Left hindlimb (tissue), 1 donor: ENCODE measurements at regions not wholly inside any gene's neighbourhood (a gene's known extent, or its start where the extent isn't known, plus 50 kb on each side); places are given as distances from the start of the nearest gene placed in this dataset.
"Not testable (repeated sequence)": the region's sequence is repeated elsewhere in the genome, so short reads cannot be mapped to it uniquely, and the experiment has no call there.

Experiments used
- DNase-seq: peaks from one replicate; pipeline ENCODE4 v3.0.0-alpha.2; 2018

GRCh38 chr3:32632533-32633265 is 52.3 kb upstream of the CNOT10 start:
- DNase-seq = no peak

GRCh38 chr3:32630266-32630665 is 54.7 kb upstream of the CNOT10 start:
- no peak for DNase-seq

DNA sequence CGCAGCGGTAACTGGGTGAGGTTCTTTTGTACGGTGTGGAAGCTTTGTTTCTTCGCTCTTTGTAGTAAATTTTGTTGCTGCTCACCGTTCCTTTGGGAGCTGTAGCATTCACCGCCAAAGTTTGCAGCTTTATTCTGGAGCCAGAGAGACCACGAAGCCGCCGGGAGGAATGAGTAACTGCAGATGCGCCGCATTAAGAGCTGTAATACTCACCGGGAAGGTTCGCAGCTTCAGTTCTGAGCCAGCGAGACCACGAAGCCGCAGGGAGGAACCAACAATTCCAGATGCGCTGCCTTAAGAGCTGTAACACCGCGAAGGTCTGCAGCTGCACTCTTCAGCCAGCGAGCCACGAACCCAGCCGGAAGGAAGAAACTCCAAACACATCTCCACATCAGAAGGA is 56.0 kb upstream of the DYNC1LI1 start:
- peak; percentile 60 for DNase-seq

DNA sequence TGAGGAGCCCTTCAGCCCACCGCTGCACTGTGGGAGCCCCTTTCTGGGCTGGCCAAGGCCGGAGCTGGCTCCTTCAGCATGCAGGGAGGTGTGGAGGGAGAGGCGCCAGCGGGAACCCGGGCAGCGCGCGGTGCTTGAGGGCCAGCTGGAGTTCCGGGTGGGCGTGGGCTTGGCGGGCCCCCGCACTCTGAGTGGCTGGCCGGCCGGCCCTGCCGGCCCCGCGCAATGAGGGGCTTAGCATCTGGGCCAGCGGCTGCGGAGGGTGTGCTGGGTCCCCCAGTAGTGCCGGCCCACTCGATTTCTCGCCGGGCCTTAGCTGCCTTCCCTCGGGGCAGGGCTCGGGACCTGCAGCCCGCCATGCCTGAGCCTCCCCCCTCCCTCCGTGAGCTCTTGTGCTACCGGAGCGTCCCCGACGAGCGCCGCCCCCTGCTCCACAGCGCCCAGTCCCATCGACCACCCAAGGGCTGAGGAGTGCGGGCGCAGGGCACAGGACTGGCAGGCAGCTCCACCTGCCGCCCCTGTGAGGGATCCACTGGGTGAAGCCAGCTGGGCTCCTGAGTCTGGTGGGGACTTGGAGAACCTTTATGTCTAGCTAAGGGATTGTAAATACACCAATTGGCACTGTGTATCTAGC is 55.0 kb upstream of the DYNC1LI1 start:
- not testable (repeated sequence) for DNase-seq

DNA sequence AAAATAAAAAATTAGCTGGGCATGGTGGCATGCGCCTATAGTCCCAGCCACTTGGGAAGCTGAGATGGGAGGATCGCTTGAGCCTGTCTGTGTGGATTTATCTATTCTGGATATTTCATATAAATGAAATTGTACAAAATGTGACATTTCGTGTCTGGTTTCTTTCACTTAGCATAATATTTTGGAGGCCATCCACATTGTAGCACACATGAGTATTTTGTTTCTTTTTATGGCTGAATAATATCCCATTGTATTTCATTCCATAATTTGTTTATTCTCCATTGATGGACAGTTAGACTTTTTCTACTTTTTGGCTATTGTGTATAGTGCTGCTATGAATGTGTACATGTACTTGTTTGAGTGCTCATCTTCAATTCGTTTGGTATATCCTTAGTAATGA is 52.9 kb upstream of the DYNC1LI1 start:
- no peak for DNase-seq

- no peak for DNase-seq
These were observed 50.8 kb upstream of the DYNC1LI1 start for GRCh38 chr3:32621466-32621865.

- no peak for DNase-seq
These were observed 50.1 kb upstream of the DYNC1LI1 start for GRCh38 chr3:32620611-32621310.
